EH (cell line): ENCODE measurements at regions not wholly inside any gene's neighbourhood (a gene's known extent, or its start where the extent isn't known, plus 50 kb on each side); places are given as distances from the start of the nearest gene placed in this dataset.

Experiments
- DNase-seq: peaks from one replicate; pipeline ENCODE4 v3.0.0-alpha.2; 2015; ENCODE audit warnings: low read depth

GRCh38 chr3:35488526-35488925, 150.8 kb upstream of the ARPP21 start:
- no peak for DNase-seq

DNA sequence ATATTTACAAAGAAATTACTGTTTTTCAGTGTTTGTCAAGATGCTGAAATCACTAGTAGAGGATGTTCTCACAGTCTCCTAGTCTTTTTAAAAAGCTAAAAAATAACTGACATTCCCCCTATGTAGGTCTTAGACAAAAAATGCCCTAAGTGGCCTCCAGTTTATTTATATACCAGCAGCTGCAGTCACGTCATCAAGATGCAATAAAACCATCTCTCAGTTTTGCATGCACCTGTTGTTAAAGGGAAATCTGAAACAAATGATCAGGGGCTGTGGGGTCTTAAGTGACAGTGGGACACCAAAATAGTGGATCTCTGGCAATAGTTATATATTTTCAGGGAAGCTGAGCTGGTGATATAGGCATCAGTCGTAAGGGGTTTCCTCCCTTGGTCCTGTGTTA, 146.5 kb upstream of the ARPP21 start:
- no peak for DNase-seq

DNA sequence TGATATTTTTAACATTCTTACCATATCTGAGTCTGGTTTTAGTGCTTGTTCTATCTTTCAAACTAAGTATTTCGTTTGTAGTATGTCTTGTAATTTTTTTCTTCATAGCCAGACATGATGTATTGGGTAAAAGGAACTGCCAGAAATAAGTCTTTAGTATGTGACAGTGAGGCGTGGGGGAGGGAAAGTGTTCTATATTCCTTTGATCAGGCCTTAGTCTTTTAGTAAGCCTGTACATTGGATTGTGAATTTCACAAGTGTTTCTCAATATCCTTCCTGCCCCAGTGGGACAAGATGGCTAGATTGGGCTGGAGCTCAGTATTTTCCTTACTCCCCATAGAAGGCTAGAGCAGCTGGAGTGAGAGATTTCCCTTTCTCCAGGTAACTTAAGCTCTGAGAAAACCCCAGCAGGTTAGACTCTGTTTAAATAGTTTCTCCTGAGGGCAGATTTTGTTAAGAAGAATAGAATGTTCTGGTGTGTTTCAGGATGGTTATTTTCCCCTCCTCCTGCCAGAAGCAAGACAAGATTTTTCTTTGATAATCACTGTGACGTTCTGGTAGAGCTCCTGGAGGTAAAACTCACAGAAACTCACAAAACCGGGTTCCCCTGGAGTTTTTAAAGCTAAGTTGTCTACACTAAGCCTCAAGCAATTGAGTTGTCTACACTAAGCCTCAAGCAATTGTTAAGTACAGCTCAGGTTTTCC, 140.7 kb upstream of the ARPP21 start:
- DNase-seq = no peak

- DNase-seq = no peak
Observed at GRCh38 chr3:35500641-35501350, 138.5 kb upstream of the ARPP21 start.

DNA sequence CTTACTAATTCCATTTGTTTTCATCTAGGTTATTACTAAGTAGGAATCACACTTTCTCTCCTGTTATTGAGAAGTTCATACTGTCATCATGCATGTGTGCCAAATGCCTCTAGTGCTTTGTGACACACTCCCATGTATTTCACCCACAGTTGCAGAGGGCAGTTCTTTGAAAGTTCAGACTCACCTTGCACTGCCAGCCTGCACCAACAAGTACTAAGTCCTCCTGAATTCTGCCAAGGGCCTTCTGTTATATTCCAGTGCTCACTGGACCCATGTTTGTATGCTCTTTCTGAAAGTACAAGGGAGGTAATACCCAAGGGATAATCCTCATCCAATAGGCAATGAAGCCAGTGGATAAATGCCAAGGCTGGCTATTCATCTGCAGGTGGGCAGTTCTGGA, 136.6 kb upstream of the ARPP21 start:
- no peak for DNase-seq

GRCh38 chr3:35505181-35505580, 134.1 kb upstream of the ARPP21 start:
- no peak for DNase-seq

DNA sequence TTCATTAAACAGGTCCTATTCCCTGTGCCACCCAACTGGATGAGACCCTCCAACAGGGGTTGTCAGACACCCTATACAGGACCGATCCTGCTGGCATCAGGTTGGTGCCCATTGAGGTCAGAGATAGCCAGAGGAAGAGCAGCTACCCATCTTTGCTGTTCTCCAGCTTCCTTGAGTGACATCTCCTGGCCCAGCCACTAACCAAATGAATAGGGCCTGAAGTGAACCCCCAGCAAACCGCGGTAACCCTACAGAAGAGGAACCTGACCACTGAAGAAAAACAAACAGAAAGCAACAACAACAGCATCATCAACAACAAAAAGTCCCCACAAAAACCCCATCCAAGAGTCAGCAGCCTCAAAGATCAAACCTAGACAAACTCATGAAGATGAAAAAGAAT, 133.6 kb upstream of the ARPP21 start:
- no peak for DNase-seq

GRCh38 chr3:35519936-35520335, 119.4 kb upstream of the ARPP21 start:
- no peak for DNase-seq

GRCh38 chr3:35521196-35521595, 118.1 kb upstream of the ARPP21 start:
- DNase-seq = no peak

GRCh38 chr3:35522450-35522849, 116.9 kb upstream of the ARPP21 start:
- DNase-seq = no peak

- no peak for DNase-seq
Observed at GRCh38 chr3:35523074-35523473, 116.3 kb upstream of the ARPP21 start.

DNA sequence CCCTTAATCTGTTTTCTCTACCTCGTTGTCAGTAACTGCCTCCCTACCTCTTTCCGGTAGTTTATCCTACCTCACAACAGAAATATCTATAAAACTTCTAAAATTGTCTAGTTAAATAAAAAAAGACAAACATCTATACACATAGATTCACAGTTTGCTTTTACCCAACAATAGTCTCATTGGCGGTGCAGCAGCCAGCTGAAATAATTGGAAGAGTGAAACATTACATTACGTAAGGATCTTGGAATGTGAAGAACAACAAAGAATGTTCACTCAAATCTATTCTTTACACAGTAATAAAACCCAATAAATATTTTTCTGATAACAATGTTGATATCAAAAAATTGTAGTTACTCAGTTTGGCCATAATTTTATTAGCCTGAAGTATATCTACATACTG, 115.5 kb upstream of the ARPP21 start:
- no peak for DNase-seq

- no peak for DNase-seq
Observed at GRCh38 chr3:35524856-35525255, 114.5 kb upstream of the ARPP21 start.

DNA sequence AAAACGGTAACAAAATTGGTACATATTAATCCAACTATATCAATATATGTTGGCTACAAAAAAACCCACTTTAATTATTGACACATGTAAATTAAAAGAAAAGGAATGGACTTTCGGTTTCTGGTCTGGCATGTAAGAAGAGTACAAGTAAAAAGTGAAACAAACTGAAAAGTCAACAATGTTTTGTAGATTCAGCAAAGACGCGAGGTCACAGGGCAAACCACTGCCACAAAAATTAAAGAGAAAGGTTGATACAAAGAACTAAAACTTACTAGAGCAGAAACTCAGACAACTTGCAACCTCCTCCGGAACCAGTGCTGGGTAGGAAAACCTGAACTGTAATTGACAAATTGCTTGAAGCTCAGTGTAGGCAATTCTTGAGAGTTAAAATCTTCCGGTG, 110.6 kb upstream of the ARPP21 start:
- no peak for DNase-seq

GRCh38 chr3:35529337-35529736, 110.0 kb upstream of the ARPP21 start:
- no peak for DNase-seq

DNA sequence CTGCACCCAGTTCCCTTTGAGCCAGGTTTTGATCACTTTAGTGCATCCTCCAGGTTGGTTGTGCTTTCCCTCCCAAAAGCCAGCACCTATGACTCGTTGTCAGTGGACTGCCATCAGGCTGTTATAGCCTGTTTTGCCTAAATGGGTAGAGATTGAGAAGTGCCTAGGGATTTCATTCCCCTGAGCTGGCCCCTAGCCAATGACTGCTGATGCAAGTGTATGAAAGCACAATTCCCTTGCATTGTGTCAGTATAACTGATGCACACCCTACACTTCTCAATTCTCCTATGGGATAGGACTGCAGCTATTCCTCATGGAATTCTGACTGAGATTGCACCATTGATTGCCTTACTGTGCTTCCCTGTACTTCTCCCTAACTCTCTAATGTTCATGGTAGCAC, 102.1 kb upstream of the ARPP21 start:
- no peak for DNase-seq

DNA sequence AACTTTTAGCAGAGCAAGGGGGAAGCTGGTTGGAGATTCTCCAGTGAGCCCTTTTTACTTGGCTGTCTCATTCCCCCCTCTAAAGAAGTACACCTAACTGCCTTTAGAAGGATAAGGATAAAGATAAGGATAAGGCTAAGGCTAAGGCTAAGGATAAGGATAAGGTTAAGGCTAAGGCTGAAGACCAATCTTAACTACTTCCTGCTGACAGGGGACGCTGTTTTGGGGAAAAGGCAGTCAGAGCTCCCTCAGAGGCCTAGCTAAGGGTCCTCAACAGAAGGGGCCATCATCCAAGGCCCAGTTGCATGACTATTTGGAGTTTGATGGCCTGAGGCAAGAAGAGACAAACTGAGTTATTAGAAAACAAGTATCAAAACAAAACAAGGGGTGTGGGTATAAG, 94.3 kb upstream of the ARPP21 start:
- no peak for DNase-seq

DNA sequence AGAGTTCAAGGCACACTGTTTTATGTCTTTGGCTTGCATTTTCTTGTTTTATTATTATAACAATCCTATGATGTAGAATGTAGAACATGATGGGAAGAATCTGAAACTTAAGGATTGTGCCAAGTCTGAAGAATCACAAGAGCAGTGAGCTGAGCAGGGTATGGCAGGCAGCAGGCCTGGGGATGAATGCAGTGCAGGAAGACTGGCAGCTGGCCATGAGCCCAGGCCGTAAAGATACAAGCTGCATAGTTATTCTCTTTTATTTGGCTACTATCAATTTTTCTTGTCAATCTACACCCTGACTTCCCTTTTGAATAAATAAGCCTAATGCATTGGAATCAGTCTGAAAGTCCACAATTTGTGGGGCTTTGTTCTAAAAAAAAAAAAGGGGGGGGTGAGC, 89.6 kb upstream of the ARPP21 start:
- DNase-seq = no peak

DNA sequence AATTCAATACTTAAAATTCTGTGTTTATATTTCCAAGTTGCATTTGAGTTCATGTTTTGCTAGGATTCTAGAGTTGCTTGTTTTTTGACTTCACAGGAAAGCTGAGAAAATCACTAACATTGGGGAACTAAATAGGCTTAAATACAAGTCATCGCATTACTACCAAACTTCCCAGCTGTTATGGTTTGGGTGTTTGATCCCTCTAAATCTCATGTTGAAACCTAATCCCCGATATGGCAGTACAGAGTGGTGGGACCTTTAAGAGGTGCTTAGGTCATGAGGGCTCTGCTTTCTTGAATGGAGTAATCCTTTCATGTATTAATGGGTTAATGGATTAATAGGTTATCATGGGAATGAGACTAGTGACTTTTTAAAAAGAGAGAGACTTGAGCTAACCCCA, 77.2 kb upstream of the ARPP21 start:
- no peak for DNase-seq

DNA sequence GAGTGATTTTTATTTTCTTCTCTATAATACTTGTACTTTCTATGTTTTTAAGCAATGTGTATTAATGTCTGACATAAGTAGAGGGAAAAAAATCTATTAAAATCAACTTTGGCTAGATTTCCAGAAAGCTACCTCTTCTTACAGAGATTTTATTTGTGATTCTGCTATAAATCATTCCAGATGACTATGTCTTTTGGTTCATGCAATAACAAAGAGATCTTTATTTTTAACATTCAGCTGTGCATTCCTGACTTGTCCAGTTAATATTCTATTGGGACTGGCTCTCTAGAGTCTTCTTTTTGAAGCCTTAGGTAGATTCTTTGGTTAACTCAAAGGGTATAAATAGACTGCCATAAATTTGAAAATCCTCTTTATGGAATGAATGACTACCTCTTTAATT, 74.3 kb upstream of the ARPP21 start:
- DNase-seq = no peak
